ENCODE measurements at regions not wholly inside any gene's neighbourhood (a gene's known extent, or its start where the extent isn't known, plus 50 kb on each side); places are given as distances from the start of the nearest gene placed in this dataset.
"Not testable (repeated sequence)": the region's sequence is repeated elsewhere in the genome, so short reads cannot be mapped to it uniquely, and the experiment has no call there.

- H3K4me3 ChIP-seq (ENCODE audit: low read length) = no peak overlapping the region
- DNase-seq (ENCODE audit: low read depth, low spot score) = no peak
Observed at GRCh38 chr1:177891809-177892208, 78.0 kb downstream of the SEC16B start.

- H3K4me3 ChIP-seq (ENCODE audit: low read length) = no peak overlapping the region
- DNase-seq (ENCODE audit: low read depth, low spot score) = no peak
Observed at GRCh38 chr1:177890479-177890878, 79.4 kb downstream of the SEC16B start.

- H3K4me3 ChIP-seq (ENCODE audit: low read length) = no peak overlapping the region
- DNase-seq (ENCODE audit: low read depth, low spot score) = no peak
Observed at GRCh38 chr1:177884479-177885021, 85.3 kb downstream of the SEC16B start.

DNA sequence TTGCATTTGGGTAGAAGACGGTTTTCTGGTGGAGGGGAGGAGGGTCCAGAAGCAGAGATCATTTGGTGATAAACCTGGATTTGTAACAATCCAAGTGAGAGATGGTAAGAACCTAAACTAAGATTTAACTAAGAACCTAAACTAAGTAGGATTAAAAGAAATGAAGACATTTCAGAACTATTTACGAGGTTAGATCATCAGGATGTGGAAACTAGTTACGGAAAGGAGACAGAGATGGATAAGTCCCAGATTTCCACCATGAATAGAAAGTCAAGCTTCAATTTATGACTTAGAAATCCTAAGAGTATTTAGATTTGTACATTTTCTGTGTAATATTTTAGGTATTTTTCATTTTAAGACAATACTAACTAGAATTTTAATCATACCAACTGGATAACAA is 86.3 kb downstream of the SEC16B start:
- no peak overlapping the region for H3K4me3 ChIP-seq (ENCODE audit: low read length)
- DNase-seq (ENCODE audit: low read depth, low spot score) = no peak

- H3K4me3 ChIP-seq (ENCODE audit: low read length) = no peak overlapping the region
- no peak for DNase-seq (ENCODE audit: low read depth, low spot score)
Observed at GRCh38 chr1:177880339-177880891, 89.4 kb downstream of the SEC16B start.

GRCh38 chr1:177877086-177877485 is 92.8 kb downstream of the SEC16B start:
- no peak for DNase-seq (ENCODE audit: low read depth, low spot score)
- H3K4me3 ChIP-seq (ENCODE audit: low read length) = no peak overlapping the region

DNA sequence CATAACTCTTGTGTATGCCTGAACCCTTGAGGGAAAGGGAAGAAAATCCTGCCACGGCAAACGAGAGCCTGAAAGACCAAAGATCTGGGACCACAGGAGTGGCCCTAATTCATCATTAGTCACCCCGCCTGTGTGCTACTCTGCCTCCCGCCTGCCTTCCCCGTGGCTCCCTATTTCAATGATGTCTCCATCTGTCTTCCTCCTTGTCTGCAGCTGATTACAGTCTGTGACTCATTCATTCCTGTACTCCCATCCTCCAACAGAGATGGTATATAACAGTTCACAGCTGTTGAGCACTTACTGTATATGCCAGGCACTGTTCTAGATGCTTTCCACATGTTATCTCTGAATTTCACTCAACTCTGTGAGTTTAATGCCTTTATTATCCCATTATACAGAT is 96.6 kb downstream of the SEC16B start:
- no peak overlapping the region for H3K4me3 ChIP-seq (ENCODE audit: low read length)
- no peak for DNase-seq (ENCODE audit: low read depth, low spot score)

DNA sequence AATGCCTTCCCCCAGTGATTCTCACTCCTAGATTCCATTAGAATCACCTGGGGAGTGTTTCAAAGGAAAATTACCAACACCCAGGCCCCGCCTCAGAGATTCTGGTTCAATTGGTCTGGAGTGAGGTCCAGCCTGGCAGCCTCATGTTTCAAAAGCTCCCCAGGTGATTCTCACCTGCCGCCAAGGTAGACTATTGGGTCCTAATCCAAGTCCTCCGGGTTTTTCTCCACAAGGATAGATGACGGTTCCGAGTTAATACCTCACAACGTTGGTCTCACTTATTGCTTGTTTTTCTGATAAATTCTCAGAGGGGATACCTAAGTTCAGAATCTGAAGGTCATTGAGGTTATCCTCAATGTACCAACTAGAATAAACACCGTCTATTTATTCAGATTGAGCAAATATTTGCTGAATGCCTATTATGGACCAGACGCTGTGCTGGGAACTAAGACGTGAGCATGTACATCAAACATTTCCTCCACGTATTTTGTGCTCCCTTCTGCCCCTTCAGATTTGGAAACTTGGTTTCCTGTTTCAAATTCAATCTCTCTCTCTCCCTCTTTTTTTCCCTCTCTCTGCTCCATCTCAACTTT is 97.5 kb downstream of the SEC16B start:
- no peak overlapping the region for H3K4me3 ChIP-seq (ENCODE audit: low read length)
- DNase-seq (ENCODE audit: low read depth, low spot score) = no peak

DNA sequence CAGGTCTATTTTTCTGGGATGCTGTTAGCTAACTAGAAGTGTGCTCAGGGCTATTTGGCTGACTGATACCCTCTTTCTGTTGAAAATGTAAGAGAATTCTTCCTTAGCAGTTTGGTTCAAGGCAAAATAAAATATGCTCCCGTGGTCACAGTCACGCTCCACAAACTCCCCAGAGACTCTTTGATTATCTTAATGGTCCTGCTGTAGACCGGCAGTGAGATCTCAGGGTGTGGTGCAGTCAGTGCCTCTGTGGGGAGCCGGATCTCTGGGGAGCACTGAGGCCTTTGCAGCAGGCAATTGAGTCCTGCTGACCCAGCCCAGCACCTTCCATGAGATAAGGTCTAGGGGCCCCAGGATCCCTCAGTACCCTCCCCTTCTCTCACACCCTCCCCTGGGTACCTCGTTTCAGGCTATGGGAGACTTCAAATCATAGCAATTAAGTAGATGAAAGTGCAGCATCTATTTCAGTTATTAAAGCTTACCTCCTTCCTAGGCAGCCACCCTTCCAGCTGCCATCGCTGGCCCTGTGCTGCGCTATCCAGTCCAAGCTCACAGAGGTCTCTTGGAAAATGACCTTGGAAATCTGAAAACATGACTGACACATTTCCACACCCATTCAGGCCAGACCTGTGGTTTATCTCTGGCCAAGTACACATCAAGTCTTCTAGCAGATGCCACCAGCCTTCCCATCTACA is 98.1 kb downstream of the SEC16B start:
- no peak overlapping the region for H3K4me3 ChIP-seq (ENCODE audit: low read length)
- no peak for DNase-seq (ENCODE audit: low read depth, low spot score)

DNA sequence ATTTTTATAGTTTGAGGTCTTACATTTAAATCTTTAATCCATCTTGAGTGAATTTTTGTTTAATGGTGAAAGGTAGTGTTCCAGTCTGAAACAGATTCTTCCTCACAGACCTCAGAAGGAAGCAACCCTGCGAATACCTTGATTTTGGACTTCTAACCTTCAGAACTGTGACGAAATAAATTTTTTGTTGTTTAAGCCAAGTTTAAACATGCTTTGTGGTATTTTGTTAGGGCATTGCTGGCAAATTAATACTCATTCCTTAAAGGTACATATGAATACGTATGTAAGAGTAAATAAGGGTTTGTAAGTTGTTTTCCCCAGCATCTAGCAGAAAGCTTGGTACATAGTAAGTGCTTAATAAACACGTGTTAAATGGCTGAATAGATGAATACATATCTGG is 100.3 kb downstream of the SEC16B start:
- H3K4me3 ChIP-seq (ENCODE audit: low read length) = no peak overlapping the region
- no peak for DNase-seq (ENCODE audit: low read depth, low spot score)

- DNase-seq (ENCODE audit: low read depth, low spot score); H3K4me3 ChIP-seq (ENCODE audit: low read length): not testable (repeated sequence)
Observed at GRCh38 chr1:177869011-177869410, 100.8 kb downstream of the SEC16B start.

DNA sequence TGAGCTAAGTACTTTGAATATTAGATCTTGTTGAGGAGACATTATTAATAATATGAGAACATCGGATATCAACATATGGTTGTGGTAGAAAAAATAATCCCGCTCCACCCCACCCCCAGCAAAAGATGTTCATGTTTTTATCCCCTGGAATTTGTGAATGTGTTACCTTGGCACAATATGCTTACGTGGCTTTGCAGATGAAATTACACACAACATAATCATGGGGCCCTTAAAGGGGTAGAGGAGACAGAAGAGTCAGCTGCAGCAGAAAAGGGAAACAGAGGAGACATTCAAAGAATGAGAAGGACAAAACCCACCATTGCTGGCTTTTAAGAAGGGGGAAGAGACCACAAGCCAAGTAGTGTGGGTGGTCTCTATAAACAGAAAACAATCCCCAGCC is 104.1 kb downstream of the SEC16B start:
- H3K4me3 ChIP-seq (ENCODE audit: low read length) = no peak overlapping the region
- no peak for DNase-seq (ENCODE audit: low read depth, low spot score)

DNA sequence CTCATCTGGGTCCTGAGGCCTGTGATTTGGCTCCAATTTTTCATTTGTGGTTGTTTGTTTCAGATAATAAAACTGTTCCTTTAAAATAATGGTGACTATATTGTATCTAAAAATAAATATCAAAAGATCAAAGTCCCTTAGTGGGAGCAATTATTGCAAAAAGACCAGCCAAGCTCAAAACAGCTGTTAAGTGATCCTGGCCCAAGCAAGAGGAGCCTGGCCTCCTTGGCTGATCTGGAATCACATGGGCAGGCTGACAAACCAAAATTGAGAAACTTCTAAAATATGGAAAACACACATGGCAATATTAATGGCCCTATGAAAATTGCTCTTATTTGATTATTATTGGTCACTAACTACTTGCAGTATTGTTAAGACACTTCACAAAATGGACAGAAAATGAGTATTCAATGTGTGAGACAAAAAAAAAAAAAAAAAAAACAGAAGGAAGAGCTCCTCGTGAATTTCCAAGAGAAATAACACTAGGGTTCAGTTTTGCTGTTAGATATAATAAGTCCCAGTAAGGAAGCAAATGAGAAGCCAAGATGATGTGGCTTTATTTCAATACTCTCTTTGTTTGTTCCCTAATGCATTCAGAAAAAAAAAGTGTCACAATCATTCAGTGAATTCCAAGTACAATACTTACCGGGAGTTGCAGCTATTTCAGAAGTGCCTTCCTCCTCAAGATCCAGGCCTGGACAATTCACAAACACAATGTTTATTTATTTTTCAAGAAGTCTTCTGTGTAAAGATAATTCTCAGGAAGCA is 105.1 kb downstream of the SEC16B start:
- DNase-seq (ENCODE audit: low read depth, low spot score) = no peak
- H3K4me3 ChIP-seq (ENCODE audit: low read length) = no peak overlapping the region

GRCh38 chr1:177863796-177864195 is 106.1 kb downstream of the SEC16B start:
- DNase-seq (ENCODE audit: low read depth, low spot score) = no peak
- H3K4me3 ChIP-seq (ENCODE audit: low read length) = no peak overlapping the region

DNA sequence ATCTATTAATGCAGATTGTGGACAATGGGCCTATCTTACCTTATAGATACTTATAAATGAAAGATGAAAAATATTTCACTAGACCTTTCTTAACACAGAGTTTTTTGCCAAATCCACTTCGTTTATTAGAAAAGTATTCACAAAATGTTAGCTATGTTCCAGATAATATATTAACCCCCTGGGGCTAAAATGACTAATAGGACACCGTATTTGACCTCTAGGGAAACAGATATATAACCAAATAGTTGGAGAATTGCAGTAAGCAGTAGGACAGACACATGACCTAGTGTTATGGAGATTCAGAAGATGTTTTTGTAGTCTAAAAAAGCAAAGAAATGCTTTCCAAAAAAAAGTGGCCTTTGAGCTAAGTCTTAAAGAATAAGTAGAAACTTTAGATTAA is 106.9 kb downstream of the SEC16B start:
- no peak for DNase-seq (ENCODE audit: low read depth, low spot score)
- H3K4me3 ChIP-seq (ENCODE audit: low read length) = no peak overlapping the region

- no peak for DNase-seq (ENCODE audit: low read depth, low spot score)
- no peak overlapping the region for H3K4me3 ChIP-seq (ENCODE audit: low read length)
Observed at GRCh38 chr1:177859572-177859971, 110.3 kb downstream of the SEC16B start.

- peak; percentile 77 for DNase-seq (ENCODE audit: low read depth, low spot score)
- peak overlapping the region; percentile 1; the same call in 1 of the 2 replicates for H3K4me3 ChIP-seq (ENCODE audit: low read length)
Observed at GRCh38 chr1:177858332-177858821, 111.5 kb downstream of the SEC16B start.

DNA sequence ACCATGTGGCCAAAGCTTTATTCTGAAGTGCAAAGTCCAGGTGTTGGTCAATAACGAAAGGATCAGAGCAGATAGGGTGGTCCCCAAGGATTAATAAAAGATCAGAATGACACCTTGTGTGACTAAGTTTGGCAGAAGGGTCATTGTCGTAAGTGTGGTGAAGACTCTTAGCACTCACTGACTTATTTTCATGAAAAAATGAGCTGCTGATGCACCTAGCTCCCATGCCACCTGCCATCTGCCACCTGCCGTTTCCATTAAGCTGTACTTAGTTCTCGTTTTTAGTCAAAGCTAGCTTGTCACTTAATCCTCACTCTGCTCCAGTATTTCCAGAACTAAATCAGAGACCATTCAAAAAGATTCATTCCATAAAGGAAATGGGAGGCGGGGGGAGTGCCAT is 112.6 kb downstream of the SEC16B start:
- DNase-seq (ENCODE audit: low read depth, low spot score) = no peak

DNA sequence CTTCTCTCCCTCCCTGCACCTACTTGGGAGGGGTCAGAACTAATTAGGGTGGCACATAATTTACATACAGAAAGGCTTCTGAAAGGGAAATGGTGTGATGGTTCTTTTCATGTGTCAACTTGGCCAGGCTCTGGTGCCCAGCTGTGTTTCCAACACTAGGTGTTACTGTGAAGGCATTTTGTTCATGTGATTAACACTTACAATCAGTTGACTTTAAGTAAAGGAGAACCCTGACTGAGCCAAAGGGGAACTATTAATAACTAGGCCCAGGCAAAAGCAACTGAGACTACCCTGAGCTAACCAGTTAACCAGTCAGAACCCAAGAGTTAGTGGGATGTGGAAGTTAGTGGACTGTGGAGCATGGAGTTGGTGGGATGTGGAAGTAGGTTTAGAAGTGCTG is 114.9 kb downstream of the SEC16B start:
- no peak for DNase-seq (ENCODE audit: low read depth, low spot score)
- H3K4me3 ChIP-seq (ENCODE audit: low read length) = no peak overlapping the region

More for the DNA sequence above, 112.6 kb downstream of the SEC16B start:
- no peak overlapping the region for H3K4me3 ChIP-seq (ENCODE audit: low read length)

Measured in Jurkat, Clone E6-1 (cell line).